SK-N-SH (cell line): ENCODE measurements at regions not wholly inside any gene's neighbourhood (a gene's known extent, or its start where the extent isn't known, plus 50 kb on each side); places are given as distances from the start of the nearest gene placed in this dataset.

Source experiments
- CTCF ChIP-seq: fragments of 200-600 bp; sonication (generic); IDR thresholded peaks from 2 replicates; pipeline ENCODE4 v1.6.1; 2017; ENCODE audit warnings: antibody characterized with exemption, mild to moderate bottlenecking, moderate library complexity
- EZH2phosphoT487 ChIP-seq: fragments of 200-600 bp; sonication (generic); IDR thresholded peaks from 2 replicates; pipeline ENCODE4 v1.6.1; 2017; ENCODE audit warnings: low read depth, mixed run types, mild to moderate bottlenecking, antibody characterized with exemption, moderate library complexity, borderline replicate concordance
- GATA2 ChIP-seq: sonication (generic); formaldehyde crosslinking; IDR thresholded peaks from 2 replicates; pipeline ENCODE4 v1.5.0; 2020; ENCODE audit warnings: mild to moderate bottlenecking, missing genetic modification reagents
- MXI1 ChIP-seq: IDR thresholded peaks from 2 replicates; pipeline ENCODE4 v1.6.1; 2012; ENCODE audit warnings: mild to moderate bottlenecking, low read depth, low read length, improper control_type of control experiment
- NRF1 ChIP-seq: IDR thresholded peaks from 2 replicates; pipeline ENCODE4 v1.6.1; 2012; ENCODE audit warnings: low read depth, mild to moderate bottlenecking, low read length
- TF ChIP-seq, protein P1 (sequence below): IDR thresholded peaks from 2 replicates; pipeline ENCODE4 v1.4.0; 2012; ENCODE audit warnings: low read depth

- TF ChIP-seq MXI1 (no peak), CTCF (no peak), GATA2 (CRISPR knock-in tag) (no peak), NRF1 (no peak), EZH2phosphoT487 (no peak)
- TF ChIP-seq, protein P1, sequence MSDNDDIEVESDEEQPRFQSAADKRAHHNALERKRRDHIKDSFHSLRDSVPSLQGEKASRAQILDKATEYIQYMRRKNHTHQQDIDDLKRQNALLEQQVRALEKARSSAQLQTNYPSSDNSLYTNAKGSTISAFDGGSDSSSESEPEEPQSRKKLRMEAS: no peak
Measured at GRCh38 chr1:10958614-10959013, 53.8 kb upstream of the TARDBP start.
